Esophagus muscularis mucosa (tissue), 3 donors: ENCODE measurements at regions not wholly inside any gene's neighbourhood (a gene's known extent, or its start where the extent isn't known, plus 50 kb on each side); places are given as distances from the start of the nearest gene placed in this dataset.

Experiments used
- CTCF ChIP-seq, 3 experiments: fragments of 200-600 bp in 2 of 3; fragments of 450-650 bp in 1 of 3; sonication (generic) in 2 of 3; IDR thresholded peaks; one replicate each; pipeline ENCODE4 v1.5.1; 2017 to 2019; ENCODE audit warnings: antibody characterized with exemption in 3 of 3, mild to moderate bottlenecking in 2 of 3, moderate library complexity in 1 of 3
- POLR2A ChIP-seq: fragments of 450-650 bp; IDR thresholded peaks from one replicate; pipeline ENCODE4 v1.6.1; 2017; ENCODE audit warnings: antibody characterized with exemption, moderate library complexity, mild to moderate bottlenecking, low read depth
- POLR2AphosphoS5 ChIP-seq, 2 donors: sonication (generic); formaldehyde crosslinking; IDR thresholded peaks; one replicate each; pipeline ENCODE4 v1.6.1; 2017; ENCODE audit warnings: antibody characterized with exemption in 2 of 2

DNA sequence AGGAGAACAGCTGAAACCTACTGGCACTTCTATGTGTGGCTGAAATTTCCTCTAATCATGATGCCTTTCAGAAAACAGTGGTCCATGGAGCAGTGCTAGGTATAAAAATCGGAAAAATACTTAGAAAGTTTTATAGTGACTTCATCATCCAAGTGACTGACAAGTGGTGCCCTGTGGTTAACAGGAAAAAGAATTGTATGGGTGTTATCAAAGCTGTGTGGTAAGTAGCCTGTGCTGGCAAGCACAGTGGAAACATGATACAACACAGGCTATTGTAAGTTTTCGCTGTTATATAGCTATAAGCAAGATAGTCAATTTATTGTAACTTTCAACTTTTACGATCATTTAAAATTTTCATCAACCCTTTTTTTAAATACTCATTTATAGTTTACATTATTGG, 1599.7 kb upstream of the ZEB2 start:
- TF ChIP-seq POLR2AphosphoS5 (IDR thresholded peaks at IDR 0.05) (no peak), POLR2A (no peak), CTCF (IDR thresholded peaks at IDR 0.05) (no peak)
